ENCODE measurements at regions not wholly inside any gene's neighbourhood (a gene's known extent, or its start where the extent isn't known, plus 50 kb on each side); places are given as distances from the start of the nearest gene placed in this dataset.

- no peak for TF ChIP-seq CTCF (IDR thresholded peaks at IDR 0.05)
- TF ChIP-seq POLR2A (IDR thresholded peaks at IDR 0.05): no peak
These were observed 180.7 kb downstream of the ETS2 start for GRCh38 chr21:38986406-38986805.
